ENCODE measurements at regions not wholly inside any gene's neighbourhood (a gene's known extent, or its start where the extent isn't known, plus 50 kb on each side); places are given as distances from the start of the nearest gene placed in this dataset.

- TF ChIP-seq CTCF (IDR thresholded peaks at IDR 0.05; ENCODE audit: low read depth, low read length) (no peak), MAX (IDR thresholded peaks at IDR 0.05; ENCODE audit: low read depth, low read length) (no peak), MYC (IDR thresholded peaks at IDR 0.05; ENCODE audit: low read depth, low read length) (no peak)
These were observed 1047.4 kb downstream of the IGSF11 start for GRCh38 chr3:117987256-117987655.
